ENCODE measurements at regions not wholly inside any gene's neighbourhood (a gene's known extent, or its start where the extent isn't known, plus 50 kb on each side); places are given as distances from the start of the nearest gene placed in this dataset.

GRCh38 chr16:5790512-5790911, 692.9 kb upstream of the EEF2KMT start:
- DNase-seq (ENCODE audit: low spot score) = no peak
- no peak for TF ChIP-seq CTCF (IDR thresholded peaks at IDR 0.05; ENCODE audit: extremely low read depth, missing control alignments)

- no peak for TF ChIP-seq CTCF (IDR thresholded peaks at IDR 0.05; ENCODE audit: extremely low read depth, missing control alignments)
- no peak for DNase-seq (ENCODE audit: low spot score)
Observed at GRCh38 chr16:5789033-5789432, 691.4 kb upstream of the EEF2KMT start.

- no peak for TF ChIP-seq CTCF (IDR thresholded peaks at IDR 0.05; ENCODE audit: extremely low read depth, missing control alignments)
- no peak for DNase-seq (ENCODE audit: low spot score)
Observed at GRCh38 chr16:5781436-5781835, 683.8 kb upstream of the EEF2KMT start.

- no peak for TF ChIP-seq CTCF (IDR thresholded peaks at IDR 0.05; ENCODE audit: extremely low read depth, missing control alignments)
- no peak for DNase-seq (ENCODE audit: low spot score)
Observed at GRCh38 chr16:5776876-5777275, 679.3 kb upstream of the EEF2KMT start.

GRCh38 chr16:5775916-5776315, 678.3 kb upstream of the EEF2KMT start:
- TF ChIP-seq CTCF (IDR thresholded peaks at IDR 0.05; ENCODE audit: extremely low read depth, missing control alignments) = no peak
- DNase-seq (ENCODE audit: low spot score) = no peak

- no peak for TF ChIP-seq CTCF (IDR thresholded peaks at IDR 0.05; ENCODE audit: extremely low read depth, missing control alignments)
- no peak for DNase-seq (ENCODE audit: low spot score)
Observed at GRCh38 chr16:5770118-5770517, 672.5 kb upstream of the EEF2KMT start.

GRCh38 chr16:5769513-5769912, 671.9 kb upstream of the EEF2KMT start:
- TF ChIP-seq CTCF (IDR thresholded peaks at IDR 0.05; ENCODE audit: extremely low read depth, missing control alignments) = no peak
- DNase-seq (ENCODE audit: low spot score) = no peak

Data from GM20000 (cell line).